Calu3 (cell line): ENCODE measurements at regions not wholly inside any gene's neighbourhood (a gene's known extent, or its start where the extent isn't known, plus 50 kb on each side); places are given as distances from the start of the nearest gene placed in this dataset.
"Not testable (repeated sequence)": the region's sequence is repeated elsewhere in the genome, so short reads cannot be mapped to it uniquely, and the experiment has no call there.

Source experiments
- BruUV-seq: library from RNA; stranded (reverse); fragments of 400-500 nt; replicated peaks from 2 replicates; lab custom pipeline; 2021; lab: Mats Ljungman, UMichigan
- CTCF ChIA-PET: fragments of 300-600 bp; sonication (Branson Sonifier 250); formaldehyde crosslinking; loops from one replicate; lab custom pipeline; 2022; ENCODE audit warnings: antibody characterized with exemption; lab: Charles Lee
- DNase-seq: peaks from one replicate; pipeline ENCODE4 v3.0.0; 2022
- H3K27ac Mint-ChIP-seq: one replicate; pipeline ENCODE4 v1.8.0; 2022; ENCODE audit warnings: mixed read lengths; ENCODE audit not compliant: unreplicated experiment
- H3K27me3 Mint-ChIP-seq: one replicate; pipeline ENCODE4 v1.8.0; 2022; ENCODE audit warnings: mixed read lengths; ENCODE audit not compliant: unreplicated experiment
- H3K36me3 Mint-ChIP-seq: one replicate; pipeline ENCODE4 v1.8.0; 2022; ENCODE audit warnings: mild to moderate bottlenecking, moderate library complexity, mixed read lengths; ENCODE audit not compliant: insufficient read depth, unreplicated experiment
- H3K4me1 Mint-ChIP-seq: one replicate; pipeline ENCODE4 v1.8.0; 2022; ENCODE audit warnings: mild to moderate bottlenecking, low read depth, mixed read lengths; ENCODE audit not compliant: unreplicated experiment
- H3K4me3 Mint-ChIP-seq: one replicate; pipeline ENCODE4 v1.8.0; 2022; ENCODE audit warnings: mild to moderate bottlenecking, low read depth, moderate library complexity, mixed read lengths; ENCODE audit not compliant: unreplicated experiment
- H3K9me3 Mint-ChIP-seq: one replicate; pipeline ENCODE4 v1.8.0; 2022; ENCODE audit warnings: low read depth, mixed read lengths; ENCODE audit not compliant: unreplicated experiment
- CTCF ChIP-seq: fragments of 200-600 bp; IDR thresholded peaks from one replicate; pipeline ENCODE4 v1.8.0; 2022; ENCODE audit warnings: antibody characterized with exemption; ENCODE audit not compliant: unreplicated experiment
- intact Hi-C: fragments of 100-400 bp; cut with micrococcal nuclease; formaldehyde crosslinking; loops from one replicate; pipeline ENCODE4 v1.10.0; 2022; ENCODE audit not compliant: unreplicated experiment

GRCh38 chrX:43436517-43436916 is 219.6 kb upstream of the MAOA start:
- no peaks in the 10 kb centered on the region for H3K36me3 Mint-ChIP-seq
- CTCF ChIA-PET, result no interaction called here
- H3K4me3 Mint-ChIP-seq, result no peak overlapping the region
- H3K27me3 Mint-ChIP-seq, result peaks cover 11% of the 10 kb centered on the region
- no peak for TF ChIP-seq CTCF
- H3K4me1 Mint-ChIP-seq, result no peaks in the 10 kb centered on the region
- no peak for DNase-seq
- H3K9me3 Mint-ChIP-seq, result peaks cover 2% of the 10 kb centered on the region
- BruUV-seq, result no TSS peak
- intact Hi-C loops, result no loop called here
- no peak overlapping the region for H3K27ac Mint-ChIP-seq

GRCh38 chrX:43446752-43447151 is 209.3 kb upstream of the MAOA start:
- H3K27ac Mint-ChIP-seq, result no peak overlapping the region
- no peaks in the 10 kb centered on the region for H3K36me3 Mint-ChIP-seq
- peak; percentile 3 for DNase-seq
- H3K4me1 Mint-ChIP-seq, result no peaks in the 10 kb centered on the region
- peaks cover 3% of the 10 kb centered on the region for H3K9me3 Mint-ChIP-seq
- BruUV-seq, result no TSS peak
- no peaks in the 10 kb centered on the region for H3K27me3 Mint-ChIP-seq
- CTCF ChIA-PET, result no interaction called here
- intact Hi-C loops, result no loop called here
- TF ChIP-seq CTCF, result no peak
- no peak overlapping the region for H3K4me3 Mint-ChIP-seq

GRCh38 chrX:43448688-43449087 is 207.4 kb upstream of the MAOA start:
- no peak for TF ChIP-seq CTCF
- Mint-ChIP-seq H3K4me3 (no peak overlapping the region), H3K36me3 (no peaks in the 10 kb centered on the region), H3K9me3 (peaks cover 3% of the 10 kb centered on the region), H3K4me1 (no peaks in the 10 kb centered on the region), H3K27me3 (no peaks in the 10 kb centered on the region), H3K27ac (no peak overlapping the region)
- BruUV-seq, result no TSS peak
- DNase-seq, result no peak
- CTCF ChIA-PET, result no interaction called here
- intact Hi-C loops, result no loop called here

- TF ChIP-seq CTCF, result no peak
- Mint-ChIP-seq H3K4me3 (no peak overlapping the region), H3K36me3 (no peaks in the 10 kb centered on the region), H3K9me3 (peaks cover 3% of the 10 kb centered on the region), H3K27me3 (no peaks in the 10 kb centered on the region), H3K4me1 (no peaks in the 10 kb centered on the region), H3K27ac (no peak overlapping the region)
- DNase-seq, result no peak
- no TSS peak for BruUV-seq
- CTCF ChIA-PET, result no interaction called here
- intact Hi-C loops, result no loop called here
Observed at GRCh38 chrX:43450355-43450754, 205.7 kb upstream of the MAOA start.

GRCh38 chrX:43451976-43452686 is 204.0 kb upstream of the MAOA start:
- H3K36me3 Mint-ChIP-seq, intact Hi-C loops, DNase-seq, H3K4me3 Mint-ChIP-seq, H3K27ac Mint-ChIP-seq, BruUV-seq, CTCF ChIA-PET, H3K4me1 Mint-ChIP-seq, H3K9me3 Mint-ChIP-seq: not testable (repeated sequence)
- peaks cover 13% of the 10 kb centered on the region for H3K27me3 Mint-ChIP-seq
